Neural progenitor cell (in vitro differentiated cells): ENCODE measurements at regions not wholly inside any gene's neighbourhood (a gene's known extent, or its start where the extent isn't known, plus 50 kb on each side); places are given as distances from the start of the nearest gene placed in this dataset.

ENCODE experiments used
- DNase-seq: peaks from one replicate; pipeline ENCODE4 v3.0.0-alpha.2; 2016; ENCODE audit warnings: low spot score
- H2AFZ ChIP-seq: fragments of 200-600 bp; sonication (generic); replicated peaks from 2 replicates; pipeline ENCODE4 v1.6.1; 2016; ENCODE audit warnings: antibody characterized with exemption
- H3F3A ChIP-seq: fragments of 200-600 bp; sonication (generic); 2 replicates; pipeline ENCODE4 v1.6.1; 2016; ENCODE audit warnings: antibody characterized with exemption, low read depth
- H3K27ac ChIP-seq: fragments of 200-600 bp; sonication (generic); 2 replicates; pipeline ENCODE4 v1.5.1; 2016; ENCODE audit warnings: mild to moderate bottlenecking
- H3K27me3 ChIP-seq: fragments of 200-600 bp; sonication (generic); 2 replicates; pipeline ENCODE4 v1.6.1; 2016; ENCODE audit warnings: mild to moderate bottlenecking, moderate library complexity
- H3K36me3 ChIP-seq: fragments of 200-600 bp; sonication (generic); 2 replicates; pipeline ENCODE4 v1.5.1; 2016
- H3K4me1 ChIP-seq: fragments of 200-600 bp; sonication (generic); 2 replicates; pipeline ENCODE4 v1.6.1; 2016; ENCODE audit warnings: mixed run types
- H3K4me2 ChIP-seq: fragments of 200-600 bp; sonication (generic); 2 replicates; pipeline ENCODE4 v1.6.1; 2016
- H3K4me3 ChIP-seq: fragments of 200-600 bp; sonication (generic); 2 replicates; pipeline ENCODE4 v1.5.1; 2016
- H3K79me2 ChIP-seq: fragments of 200-600 bp; sonication (generic); 2 replicates; pipeline ENCODE4 v1.6.1; 2016; ENCODE audit warnings: low read depth
- H3K9ac ChIP-seq: fragments of 200-600 bp; sonication (generic); 2 replicates; pipeline ENCODE4 v1.6.1; 2016
- H3K9me3 ChIP-seq: fragments of 200-600 bp; sonication (generic); 2 replicates; pipeline ENCODE4 v1.5.1; 2016; ENCODE audit warnings: low read depth
- H4K20me1 ChIP-seq: fragments of 200-600 bp; sonication (generic); 2 replicates; pipeline ENCODE4 v1.6.1; 2016; ENCODE audit warnings: low read depth
- H3K27ac Mint-ChIP-seq: 3 replicates; pipeline ENCODE4 v1.8.0; 2021; ENCODE audit warnings: mixed read lengths
- H3K27me3 Mint-ChIP-seq: 2 replicates; pipeline ENCODE4 v1.8.0; 2022; ENCODE audit warnings: low read depth, mild to moderate bottlenecking, inconsistent platforms, moderate library complexity, mixed read lengths; ENCODE audit not compliant: insufficient read depth
- H3K36me3 Mint-ChIP-seq: 3 replicates; pipeline ENCODE4 v1.8.0; 2021; ENCODE audit warnings: mixed read lengths
- H3K4me1 Mint-ChIP-seq: 3 replicates; pipeline ENCODE4 v1.8.0; 2021; ENCODE audit warnings: mixed read lengths
- H3K4me3 Mint-ChIP-seq: 3 replicates; pipeline ENCODE4 v1.8.0; 2021; ENCODE audit warnings: mild to moderate bottlenecking, moderate library complexity, mixed read lengths
- H3K9me3 Mint-ChIP-seq: 3 replicates; pipeline ENCODE4 v1.8.0; 2020; ENCODE audit warnings: mixed read lengths
- CTCF ChIP-seq: fragments of 200-600 bp; sonication (generic); IDR thresholded peaks from 2 replicates; pipeline ENCODE4 v1.5.1; 2017; ENCODE audit warnings: antibody characterized with exemption, mild to moderate bottlenecking
- EZH2 ChIP-seq: fragments of 200-600 bp; sonication (generic); IDR thresholded peaks from 2 replicates; pipeline ENCODE4 v1.6.1; 2017; ENCODE audit warnings: antibody characterized with exemption, mild to moderate bottlenecking, moderate library complexity
- EZH2phosphoT487 ChIP-seq: fragments of 200-600 bp; sonication (generic); IDR thresholded peaks from 2 replicates; pipeline ENCODE4 v1.6.1; 2017; ENCODE audit warnings: antibody characterized with exemption

- no peak overlapping the region for H3K9ac ChIP-seq
- Mint-ChIP-seq H3K4me3 (no peak overlapping the region), H3K9me3 (no peaks in the 10 kb centered on the region), H3K27me3 (peaks cover 2% of the 10 kb centered on the region), H3K4me1 (peaks cover 5% of the 10 kb centered on the region), H3K36me3 (no peaks in the 10 kb centered on the region), H3K27ac (no peak overlapping the region)
- TF ChIP-seq CTCF = no peak
- TF ChIP-seq EZH2 = no peak
- no peak for TF ChIP-seq EZH2phosphoT487
- no peaks in the 10 kb centered on the region for H3K79me2 ChIP-seq
- H3K36me3 ChIP-seq = no peaks in the 10 kb centered on the region
- no peaks in the 10 kb centered on the region for H3K9me3 ChIP-seq
- H3K4me2 ChIP-seq = no peak overlapping the region
- DNase-seq = no peak
- peaks cover under 1% of the 10 kb centered on the region for H3K4me1 ChIP-seq
- no peaks in the 10 kb centered on the region for H3F3A ChIP-seq
- H4K20me1 ChIP-seq = no peaks in the 10 kb centered on the region
- H3K27ac ChIP-seq = no peak overlapping the region
- H3K4me3 ChIP-seq = no peak overlapping the region
- H2AFZ ChIP-seq = no peak overlapping the region
- H3K27me3 ChIP-seq = no peaks in the 10 kb centered on the region
Observed at GRCh38 chr6:111984081-111984480, 69.8 kb upstream of the CCN6 start.

- no peaks in the 10 kb centered on the region for H3K36me3 ChIP-seq
- no peaks in the 10 kb centered on the region for H3F3A ChIP-seq
- H3K4me3 Mint-ChIP-seq = no peak overlapping the region
- H4K20me1 ChIP-seq = no peaks in the 10 kb centered on the region
- peak overlapping the region; percentile 65 for H3K27ac Mint-ChIP-seq
- H3K9me3 Mint-ChIP-seq = no peaks in the 10 kb centered on the region
- H2AFZ ChIP-seq = no peak overlapping the region
- H3K27ac ChIP-seq = no peak overlapping the region
- H3K4me2 ChIP-seq = no peak overlapping the region
- no peaks in the 10 kb centered on the region for H3K9me3 ChIP-seq
- no peaks in the 10 kb centered on the region for H3K79me2 ChIP-seq
- H3K36me3 Mint-ChIP-seq = no peaks in the 10 kb centered on the region
- DNase-seq = no peak
- no peak overlapping the region for H3K4me3 ChIP-seq
- no peaks in the 10 kb centered on the region for H3K27me3 ChIP-seq
- H3K4me1 Mint-ChIP-seq = peaks cover 11% of the 10 kb centered on the region
- H3K27me3 Mint-ChIP-seq = peaks cover 2% of the 10 kb centered on the region
- H3K9ac ChIP-seq = no peak overlapping the region
- TF ChIP-seq EZH2phosphoT487 = no peak
- no peak for TF ChIP-seq CTCF
- no peak for TF ChIP-seq EZH2
- H3K4me1 ChIP-seq = peaks cover 6% of the 10 kb centered on the region
Observed at GRCh38 chr6:111984516-111985201, 69.2 kb upstream of the CCN6 start.

GRCh38 chr6:111985202-111985731 lies 68.6 kb upstream of the CCN6 start:
- Histone ChIP-seq H3K27ac (no peak overlapping the region), H3K9me3 (no peaks in the 10 kb centered on the region), H3K36me3 (no peaks in the 10 kb centered on the region), H4K20me1 (no peaks in the 10 kb centered on the region), H3K79me2 (no peaks in the 10 kb centered on the region), H2AFZ (no peak overlapping the region), H3K4me1 (peaks cover 6% of the 10 kb centered on the region), H3K4me2 (no peak overlapping the region), H3K4me3 (no peak overlapping the region), H3K9ac (no peak overlapping the region), H3K27me3 (no peaks in the 10 kb centered on the region), H3F3A (no peaks in the 10 kb centered on the region)
- DNase-seq = no peak
- Mint-ChIP-seq H3K9me3 (no peaks in the 10 kb centered on the region), H3K27ac (peak overlapping the region; percentile 65), H3K4me3 (no peak overlapping the region), H3K4me1 (peaks cover 12% of the 10 kb centered on the region), H3K36me3 (no peaks in the 10 kb centered on the region), H3K27me3 (peaks cover 2% of the 10 kb centered on the region)
- TF ChIP-seq EZH2phosphoT487 (no peak), EZH2 (no peak), CTCF (no peak)
